ENCODE measurements at regions not wholly inside any gene's neighbourhood (a gene's known extent, or its start where the extent isn't known, plus 50 kb on each side); places are given as distances from the start of the nearest gene placed in this dataset.
A peak's percentile ranks its signal among the peaks of the same experiment; 100 is the strongest.

GRCh38 chr2:49226360-49226759 is 72.0 kb upstream of the FSHR start:
- no peak for DNase-seq
- Histone ChIP-seq H3K36me3 (ENCODE audit: control insufficient read depth in 2 of 3, insufficient read depth in 3 of 3, low read length in 3 of 3) (no peaks in the 10 kb centered on the region), H3K9ac (ENCODE audit: low read length in 3 of 3) (no peak overlapping the region), H3K27ac (ENCODE audit: low read depth in 2 of 2, low read length in 2 of 2) (no peak overlapping the region), H3K27me3 (ENCODE audit: control insufficient read depth, insufficient read depth, low read length) (no peaks in the 10 kb centered on the region), H3K9me3 (ENCODE audit: control insufficient read depth in 2 of 3, insufficient read depth in 1 of 3, low read length in 3 of 3) (no peaks in the 10 kb centered on the region), H3K4me3 (ENCODE audit: low read length in 3 of 3) (no peak overlapping the region), H3K4me1 (ENCODE audit: control insufficient read depth in 2 of 3, insufficient read depth in 2 of 3, low read depth in 1 of 3, low read length in 3 of 3) (no peaks in the 10 kb centered on the region)
- TF ChIP-seq, protein P1, sequence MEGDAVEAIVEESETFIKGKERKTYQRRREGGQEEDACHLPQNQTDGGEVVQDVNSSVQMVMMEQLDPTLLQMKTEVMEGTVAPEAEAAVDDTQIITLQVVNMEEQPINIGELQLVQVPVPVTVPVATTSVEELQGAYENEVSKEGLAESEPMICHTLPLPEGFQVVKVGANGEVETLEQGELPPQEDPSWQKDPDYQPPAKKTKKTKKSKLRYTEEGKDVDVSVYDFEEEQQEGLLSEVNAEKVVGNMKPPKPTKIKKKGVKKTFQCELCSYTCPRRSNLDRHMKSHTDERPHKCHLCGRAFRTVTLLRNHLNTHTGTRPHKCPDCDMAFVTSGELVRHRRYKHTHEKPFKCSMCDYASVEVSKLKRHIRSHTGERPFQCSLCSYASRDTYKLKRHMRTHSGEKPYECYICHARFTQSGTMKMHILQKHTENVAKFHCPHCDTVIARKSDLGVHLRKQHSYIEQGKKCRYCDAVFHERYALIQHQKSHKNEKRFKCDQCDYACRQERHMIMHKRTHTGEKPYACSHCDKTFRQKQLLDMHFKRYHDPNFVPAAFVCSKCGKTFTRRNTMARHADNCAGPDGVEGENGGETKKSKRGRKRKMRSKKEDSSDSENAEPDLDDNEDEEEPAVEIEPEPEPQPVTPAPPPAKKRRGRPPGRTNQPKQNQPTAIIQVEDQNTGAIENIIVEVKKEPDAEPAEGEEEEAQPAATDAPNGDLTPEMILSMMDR (IDR thresholded peaks at IDR 0.05; ENCODE audit: borderline replicate concordance, extremely low read depth, insufficient read depth), result no peak
- intact Hi-C loops (cut with DNase I), result no loop called here
- FAIRE-seq, result no peak

GRCh38 chr2:49225126-49225525 is 70.8 kb upstream of the FSHR start:
- TF ChIP-seq, protein P1 (IDR thresholded peaks at IDR 0.05; ENCODE audit: borderline replicate concordance, extremely low read depth, insufficient read depth), result no peak
- no peak overlapping the region for H3K27ac ChIP-seq (ENCODE audit: low read depth in 2 of 2, low read length in 2 of 2)
- no peaks in the 10 kb centered on the region for H3K36me3 ChIP-seq (ENCODE audit: control insufficient read depth in 2 of 3, insufficient read depth in 3 of 3, low read length in 3 of 3)
- DNase-seq (peak in 1 of 5 donors; percentile 23), FAIRE-seq (no peak)
- no peaks in the 10 kb centered on the region for H3K9me3 ChIP-seq (ENCODE audit: control insufficient read depth in 2 of 3, insufficient read depth in 1 of 3, low read length in 3 of 3)
- no peak overlapping the region for H3K4me3 ChIP-seq (ENCODE audit: low read length in 3 of 3)
- H3K27me3 ChIP-seq (ENCODE audit: control insufficient read depth, insufficient read depth, low read length), result no peaks in the 10 kb centered on the region
- intact Hi-C loops (cut with DNase I), result no loop called here
- H3K9ac ChIP-seq (ENCODE audit: low read length in 3 of 3), result no peak overlapping the region
- no peaks in the 10 kb centered on the region for H3K4me1 ChIP-seq (ENCODE audit: control insufficient read depth in 2 of 3, insufficient read depth in 2 of 3, low read depth in 1 of 3, low read length in 3 of 3)

DNA sequence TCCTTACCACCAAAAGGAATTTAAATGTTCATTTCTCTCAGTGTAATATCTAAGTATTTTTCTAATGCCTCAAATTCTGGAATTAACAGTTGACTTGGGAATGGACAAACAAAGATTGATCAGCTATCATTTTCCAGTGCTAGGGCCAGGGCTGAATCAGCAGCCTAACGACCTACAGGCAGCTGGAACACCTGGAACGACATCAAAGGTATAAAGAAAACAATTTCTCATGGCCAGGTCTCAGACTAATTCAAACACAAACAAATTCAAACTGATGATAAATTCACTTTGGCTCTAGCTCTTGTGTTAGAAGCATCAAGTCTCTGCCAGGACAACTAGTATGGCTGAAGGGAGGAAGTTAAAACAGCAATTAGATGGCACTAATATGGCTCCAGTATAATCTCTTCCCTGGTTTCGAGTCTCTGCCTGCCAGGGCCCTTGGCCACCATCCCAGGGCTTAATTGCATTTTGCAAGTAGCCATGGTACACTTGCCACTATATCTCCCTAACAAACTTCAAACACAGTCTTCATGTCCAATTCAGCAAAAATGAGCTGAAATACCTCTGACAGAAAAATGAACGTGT is 70.2 kb upstream of the FSHR start:
- FAIRE-seq (no peak), DNase-seq (no peak)
- Histone ChIP-seq H3K4me1 (ENCODE audit: control insufficient read depth in 2 of 3, insufficient read depth in 2 of 3, low read depth in 1 of 3, low read length in 3 of 3) (no peaks in the 10 kb centered on the region), H3K36me3 (ENCODE audit: control insufficient read depth in 2 of 3, insufficient read depth in 3 of 3, low read length in 3 of 3) (no peaks in the 10 kb centered on the region), H3K4me3 (ENCODE audit: low read length in 3 of 3) (no peak overlapping the region), H3K9ac (ENCODE audit: low read length in 3 of 3) (no peak overlapping the region), H3K27ac (ENCODE audit: low read depth in 2 of 2, low read length in 2 of 2) (no peak overlapping the region), H3K27me3 (ENCODE audit: control insufficient read depth, insufficient read depth, low read length) (no peaks in the 10 kb centered on the region), H3K9me3 (ENCODE audit: control insufficient read depth in 2 of 3, insufficient read depth in 1 of 3, low read length in 3 of 3) (no peaks in the 10 kb centered on the region)
- TF ChIP-seq, protein P1 (IDR thresholded peaks at IDR 0.05; ENCODE audit: borderline replicate concordance, extremely low read depth, insufficient read depth), result no peak
- intact Hi-C loops (cut with DNase I), result no loop called here

GRCh38 chr2:49222975-49223528 is 68.7 kb upstream of the FSHR start:
- no peak for FAIRE-seq
- TF ChIP-seq, protein P1 (IDR thresholded peaks at IDR 0.05; ENCODE audit: borderline replicate concordance, extremely low read depth, insufficient read depth), result no peak
- intact Hi-C loops (cut with DNase I), result no loop called here

More at GRCh38 chr2:49222975-49223528, 68.7 kb upstream of the FSHR start:
- Histone ChIP-seq H3K9ac (ENCODE audit: low read length in 3 of 3) (no peak overlapping the region), H3K36me3 (ENCODE audit: control insufficient read depth in 2 of 3, insufficient read depth in 3 of 3, low read length in 3 of 3) (no peaks in the 10 kb centered on the region), H3K4me3 (ENCODE audit: low read length in 3 of 3) (no peak overlapping the region), H3K4me1 (ENCODE audit: control insufficient read depth in 2 of 3, insufficient read depth in 2 of 3, low read depth in 1 of 3, low read length in 3 of 3) (no peaks in the 10 kb centered on the region), H3K9me3 (ENCODE audit: control insufficient read depth in 2 of 3, insufficient read depth in 1 of 3, low read length in 3 of 3) (no peaks in the 10 kb centered on the region), H3K27ac (ENCODE audit: low read depth in 2 of 2, low read length in 2 of 2) (no peak overlapping the region), H3K27me3 (ENCODE audit: control insufficient read depth, insufficient read depth, low read length) (no peaks in the 10 kb centered on the region)
- DNase-seq, result no peak
